ENCODE measurements at regions not wholly inside any gene's neighbourhood (a gene's known extent, or its start where the extent isn't known, plus 50 kb on each side); places are given as distances from the start of the nearest gene placed in this dataset.

- no peak overlapping the region for H3K4me3 ChIP-seq (ENCODE audit: low read depth, poor library complexity, severe bottlenecking)
- intact Hi-C loops (cut with DNase I; ENCODE audit: low total_unique reads), result no loop called here
- no peak for DNase-seq (ENCODE audit: low spot score in 2 of 2)
- TF ChIP-seq CTCF (IDR thresholded peaks at IDR 0.05), result no peak
- TF ChIP-seq POLR2A (IDR thresholded peaks at IDR 0.05), result no peak
- 62 to 66% methylated on average over 11 of the region's 11 CpGs for WGBS, 2 donors
Observed at GRCh38 chr17:73782641-73783381, 138.6 kb upstream of the SDK2 start.

GRCh38 chr17:73783382-73783766, 139.1 kb upstream of the SDK2 start:
- no peak for DNase-seq (ENCODE audit: low spot score in 2 of 2)
- intact Hi-C loops (cut with DNase I; ENCODE audit: low total_unique reads), result no loop called here
- 76 to 79% methylated on average over 6 of the region's 6 CpGs for WGBS, 2 donors
- TF ChIP-seq CTCF (IDR thresholded peaks at IDR 0.05), result no peak
- no peak for TF ChIP-seq POLR2A (IDR thresholded peaks at IDR 0.05)
- no peak overlapping the region for H3K4me3 ChIP-seq (ENCODE audit: low read depth, poor library complexity, severe bottlenecking)

- DNase-seq (ENCODE audit: low spot score in 2 of 2), result no peak
- TF ChIP-seq POLR2A (IDR thresholded peaks at IDR 0.05) (no peak), CTCF (IDR thresholded peaks at IDR 0.05) (no peak)
- intact Hi-C loops (cut with DNase I; ENCODE audit: low total_unique reads), result no loop called here
- H3K4me3 ChIP-seq (ENCODE audit: low read depth, poor library complexity, severe bottlenecking), result no peak overlapping the region
- 73 to 81% methylated on average over 11 of the region's 11 CpGs for WGBS, 2 donors
Observed at GRCh38 chr17:73783945-73784603, 139.8 kb upstream of the SDK2 start.

- WGBS, 2 donors, result 17 to 30% methylated on average over 12 of the region's 12 CpGs
- intact Hi-C loops (cut with DNase I; ENCODE audit: low total_unique reads), result no loop called here
- DNase-seq (ENCODE audit: low spot score in 2 of 2), result peak in 1 of 2 donors; percentile 63
- H3K4me3 ChIP-seq (ENCODE audit: low read depth, poor library complexity, severe bottlenecking), result no peak overlapping the region
- no peak for TF ChIP-seq CTCF (IDR thresholded peaks at IDR 0.05)
- TF ChIP-seq POLR2A (IDR thresholded peaks at IDR 0.05), result no peak
Observed at GRCh38 chr17:73785496-73785895, 141.3 kb upstream of the SDK2 start.

GRCh38 chr17:73785958-73786743, 141.9 kb upstream of the SDK2 start:
- H3K4me3 ChIP-seq (ENCODE audit: low read depth, poor library complexity, severe bottlenecking), result no peak overlapping the region
- 34 to 36% methylated on average over 17 of the region's 17 CpGs for WGBS, 2 donors
- TF ChIP-seq POLR2A (IDR thresholded peaks at IDR 0.05), result no peak
- TF ChIP-seq CTCF (IDR thresholded peaks at IDR 0.05), result no peak
- peak in 1 of 2 donors; percentile 83 for DNase-seq (ENCODE audit: low spot score in 2 of 2)
- intact Hi-C loops (cut with DNase I; ENCODE audit: low total_unique reads), result no loop called here

Data from lower leg skin (tissue), 4 donors.